HCT116 (cell line): ENCODE measurements at regions not wholly inside any gene's neighbourhood (a gene's known extent, or its start where the extent isn't known, plus 50 kb on each side); places are given as distances from the start of the nearest gene placed in this dataset.

Source experiments
- CEBPB ChIP-seq: IDR thresholded peaks from 2 replicates; pipeline ENCODE4 v1.6.1; 2012; ENCODE audit warnings: low read depth
- CTCF ChIP-seq, 3 experiments: fragments of 200-600 bp in 1 of 3; sonication (generic) in 1 of 3; IDR thresholded peaks in 2 of 3; conservative IDR thresholded peaks in 1 of 3; 2 replicates each; pipeline ENCODE4 v1.5.1; 2012 to 2017; ENCODE audit warnings: low read depth in 2 of 3, low read length in 2 of 3, antibody characterized with exemption in 1 of 3, borderline replicate concordance in 1 of 3, control low read depth in 1 of 3, mild to moderate bottlenecking in 1 of 3, mixed read lengths in 1 of 3, mixed run types in 1 of 3, moderate library complexity in 1 of 3; ENCODE audit not compliant: insufficient read depth in 1 of 3
- EZH2 ChIP-seq: fragments of 200-600 bp; sonication (generic); IDR thresholded peaks from 2 replicates; pipeline ENCODE4 v1.6.1; 2017; ENCODE audit warnings: antibody characterized with exemption, mixed run types
- EZH2phosphoT487 ChIP-seq: fragments of 200-600 bp; IDR thresholded peaks from 2 replicates; pipeline ENCODE4 v1.6.1; 2018; ENCODE audit warnings: antibody characterized with exemption, borderline replicate concordance
- POLR2A ChIP-seq: IDR thresholded peaks from 2 replicates; pipeline ENCODE4 v1.7.0; 2011; ENCODE audit warnings: borderline replicate concordance; ENCODE audit not compliant: insufficient read depth, insufficient read length; ENCODE audit errors: extremely low read depth
- POLR2AphosphoS5 ChIP-seq: IDR thresholded peaks from 2 replicates; pipeline ENCODE4 v1.6.1; 2011; ENCODE audit warnings: mild to moderate bottlenecking, low read depth, low read length, moderate library complexity
- REST ChIP-seq: IDR thresholded peaks from 2 replicates; pipeline ENCODE4 v1.6.1; 2012; ENCODE audit warnings: low read depth
- SIN3A ChIP-seq: IDR thresholded peaks from 2 replicates; pipeline ENCODE4 v1.6.1; 2012; ENCODE audit warnings: low read depth
- SP1 ChIP-seq: IDR thresholded peaks from 2 replicates; pipeline ENCODE4 v1.6.1; 2012; ENCODE audit warnings: low read depth
- ZFX ChIP-seq: fragments of 450-650 bp; IDR thresholded peaks from 2 replicates; pipeline ENCODE4 v1.6.1; 2017

GRCh38 chr10:63766745-63767137 lies 245.5 kb downstream of the REEP3 start:
- TF ChIP-seq REST, result no peak
- TF ChIP-seq POLR2AphosphoS5, result no peak
- no peak for TF ChIP-seq CTCF (IDR thresholded peaks at IDR 0.05 in 2 of 3, conservative IDR thresholded peaks at IDR 0.05 in 1 of 3; ENCODE audit: borderline replicate concordance in 1 of 3, insufficient read depth in 1 of 3, low read depth in 2 of 3, low read length in 2 of 3)
- TF ChIP-seq ZFX, result no peak
- no peak for TF ChIP-seq POLR2A
- TF ChIP-seq CEBPB, result no peak
- TF ChIP-seq SP1, result no peak
- no peak for TF ChIP-seq SIN3A
- no peak for TF ChIP-seq EZH2
- TF ChIP-seq EZH2phosphoT487, result no peak
